OCI-LY7 (cell line): ENCODE measurements at regions not wholly inside any gene's neighbourhood (a gene's known extent, or its start where the extent isn't known, plus 50 kb on each side); places are given as distances from the start of the nearest gene placed in this dataset.
A peak's percentile ranks its signal among the peaks of the same experiment; 100 is the strongest.

Source experiments
- BruUV-seq: library from RNA; stranded (reverse); fragments of 400-500 nt; replicated peaks from 2 replicates; lab custom pipeline; 2021; lab: Mats Ljungman, UMichigan
- CTCF ChIA-PET: fragments of 300-600 bp; sonication (Branson Sonifier 250); formaldehyde crosslinking; loops from one replicate; lab custom pipeline; 2022; ENCODE audit warnings: antibody characterized with exemption; ENCODE audit not compliant: unreplicated experiment; lab: Charles Lee
- POLR2A ChIA-PET: fragments of 300-600 bp; sonication (Branson Sonifier 250); formaldehyde crosslinking; loops from one replicate; lab custom pipeline; 2022; ENCODE audit warnings: antibody characterized with exemption; lab: Charles Lee
- DNase-seq: peaks from one replicate; pipeline ENCODE4 v3.0.0-alpha.2; 2015; ENCODE audit warnings: low spot score
- H2AFZ ChIP-seq: fragments of 200-600 bp; sonication (generic), shearing (Covaris generic); 2 replicates; pipeline ENCODE4 v1.6.1; 2014; ENCODE audit warnings: mild to moderate bottlenecking, antibody characterized with exemption, low read length, moderate library complexity
- H3K27ac ChIP-seq: fragments of 200-600 bp; sonication (generic); 2 replicates; pipeline ENCODE4 v1.5.1; 2014; ENCODE audit warnings: mixed run types, low read depth, mild to moderate bottlenecking, moderate library complexity, low read length, inconsistent platforms; ENCODE audit not compliant: poor library complexity, severe bottlenecking
- H3K36me3 ChIP-seq: fragments of 200-600 bp; sonication (generic); 2 replicates; pipeline ENCODE4 v1.6.1; 2014; ENCODE audit warnings: mild to moderate bottlenecking, antibody characterized with exemption, low read length, moderate library complexity, mixed read lengths; ENCODE audit not compliant: insufficient read depth
- H3K4me1 ChIP-seq: fragments of 200-600 bp; sonication (generic); 2 replicates; pipeline ENCODE4 v1.5.1; 2014; ENCODE audit warnings: mild to moderate bottlenecking, low read length; ENCODE audit not compliant: insufficient read depth, poor library complexity, severe bottlenecking
- H3K4me2 ChIP-seq: fragments of 200-600 bp; sonication (generic); 2 replicates; pipeline ENCODE4 v1.6.1; 2014; ENCODE audit warnings: mild to moderate bottlenecking, low read length
- H3K4me3 ChIP-seq: fragments of 200-600 bp; sonication (generic); 2 replicates; pipeline ENCODE4 v1.5.1; 2014; ENCODE audit warnings: mild to moderate bottlenecking, low read depth, low read length; ENCODE audit not compliant: poor library complexity, severe bottlenecking
- H3K79me2 ChIP-seq: fragments of 200-600 bp; sonication (generic); 2 replicates; pipeline ENCODE4 v1.6.1; 2016; ENCODE audit warnings: low read depth, mild to moderate bottlenecking, low read length, moderate library complexity, mixed read lengths; ENCODE audit not compliant: insufficient read depth
- H3K9me2 ChIP-seq: fragments of 200-600 bp; sonication (generic); 2 replicates; pipeline ENCODE4 v1.6.1; 2016; ENCODE audit warnings: mild to moderate bottlenecking, low read length, mixed read lengths; ENCODE audit not compliant: insufficient read depth
- H3K9me3 ChIP-seq: fragments of 200-600 bp; sonication (generic); 2 replicates; pipeline ENCODE4 v1.6.1; 2014; ENCODE audit warnings: mild to moderate bottlenecking, mixed run types, low read length, mixed read lengths
- H4K20me1 ChIP-seq: fragments of 200-600 bp; sonication (generic); 2 replicates; pipeline ENCODE4 v1.6.1; 2014; ENCODE audit warnings: mild to moderate bottlenecking, antibody characterized with exemption, low read length, moderate library complexity, mixed read lengths; ENCODE audit not compliant: insufficient read depth
- CTCF ChIP-seq: fragments of 200-600 bp; sonication (generic); conservative IDR thresholded peaks from 2 replicates; pipeline ENCODE4 v1.5.1; 2014; ENCODE audit warnings: mild to moderate bottlenecking, antibody characterized with exemption, low read length, moderate library complexity, mixed read lengths
- EZH2phosphoT487 ChIP-seq: fragments of 200-600 bp; sonication (generic); IDR thresholded peaks from 2 replicates; pipeline ENCODE4 v1.6.1; 2018; ENCODE audit warnings: low read depth, borderline replicate concordance, mild to moderate bottlenecking, mixed run types, antibody characterized with exemption, low read length, moderate library complexity, mixed read lengths
- intact Hi-C: fragments of 100-400 bp; cut with micrococcal nuclease; formaldehyde crosslinking; loops from one replicate; pipeline ENCODE4 v1.10.0; 2022; ENCODE audit not compliant: unreplicated experiment

- Histone ChIP-seq H3K4me3 (no peak overlapping the region), H3K9me3 (no peaks in the 10 kb centered on the region), H3K9me2 (no peaks in the 10 kb centered on the region), H3K27ac (no peak overlapping the region), H4K20me1 (no peaks in the 10 kb centered on the region), H2AFZ (no peak overlapping the region), H3K4me1 (no peaks in the 10 kb centered on the region), H3K36me3 (no peaks in the 10 kb centered on the region; the same call in 1 of the 2 replicates), H3K79me2 (no peaks in the 10 kb centered on the region), H3K4me2 (no peak overlapping the region)
- no peak for DNase-seq
- no TSS peak for BruUV-seq
- CTCF ChIA-PET, result no interaction called here
- POLR2A ChIA-PET, result no interaction called here
- intact Hi-C loops, result loop anchor here (2.0 kb wide), 1 partner anchor 241 kb away; no protein-coding TSS in a partner anchor
- TF ChIP-seq EZH2phosphoT487, result no peak
- TF ChIP-seq CTCF, result no peak
These were observed 119.0 kb upstream of the PTPRZ1 start for GRCh38 chr7:121753944-121754343.

GRCh38 chr7:121752706-121753105 is 120.3 kb upstream of the PTPRZ1 start:
- H3K4me3 ChIP-seq, result no peak overlapping the region
- peak; percentile 9 for DNase-seq
- no peak overlapping the region for H3K27ac ChIP-seq
- H3K9me2 ChIP-seq, result no peaks in the 10 kb centered on the region
- no peaks in the 10 kb centered on the region for H4K20me1 ChIP-seq
- H3K9me3 ChIP-seq, result no peaks in the 10 kb centered on the region
- intact Hi-C loops, result loop anchor here (2.0 kb wide), 1 partner anchor 242 kb away; no protein-coding TSS in a partner anchor
- CTCF ChIA-PET, result no interaction called here
- peak; percentile 68 for TF ChIP-seq CTCF
- no peak for TF ChIP-seq EZH2phosphoT487
- no peaks in the 10 kb centered on the region for H3K79me2 ChIP-seq
- no peak overlapping the region for H3K4me2 ChIP-seq
- POLR2A ChIA-PET, result interaction anchor here (0.5 kb wide), 1 partner anchor 654 kb away, joined by 3 read pairs; no protein-coding TSS in a partner anchor
- no peak overlapping the region for H2AFZ ChIP-seq
- no peaks in the 10 kb centered on the region; the same call in 1 of the 2 replicates for H3K36me3 ChIP-seq
- no peaks in the 10 kb centered on the region for H3K4me1 ChIP-seq
- BruUV-seq, result no TSS peak

- Histone ChIP-seq H3K4me3 (no peak overlapping the region), H3K79me2 (no peaks in the 10 kb centered on the region), H3K4me1 (no peaks in the 10 kb centered on the region), H2AFZ (no peak overlapping the region), H3K36me3 (no peaks in the 10 kb centered on the region; the same call in 1 of the 2 replicates), H4K20me1 (no peaks in the 10 kb centered on the region), H3K27ac (no peak overlapping the region), H3K4me2 (no peak overlapping the region), H3K9me2 (no peaks in the 10 kb centered on the region), H3K9me3 (no peaks in the 10 kb centered on the region)
- ChIA-PET CTCF (no interaction called here), POLR2A (interaction anchor here (0.6 kb wide), 1 partner anchor 71 kb away, joined by 3 read pairs; no protein-coding TSS in a partner anchor)
- TF ChIP-seq EZH2phosphoT487, result no peak
- TF ChIP-seq CTCF, result no peak
- no TSS peak for BruUV-seq
- no peak for DNase-seq
- intact Hi-C loops, result no loop called here
These were observed 124.4 kb upstream of the PTPRZ1 start for GRCh38 chr7:121748546-121748945.
